Lung microvascular endothelial cell (primary cell): ENCODE measurements at regions not wholly inside any gene's neighbourhood (a gene's known extent, or its start where the extent isn't known, plus 50 kb on each side); places are given as distances from the start of the nearest gene placed in this dataset.

Experiments used
- DNase-seq, 2 donors: peaks; one replicate each; pipeline versions ENCODE4 v3.0.0 to v3.0.0-alpha.2; 2010; ENCODE audit warnings: low read depth in 2 of 2

- no peak for DNase-seq
Measured at GRCh38 chrY:15648198-15648597, 1123.9 kb downstream of the NLGN4Y start.

GRCh38 chrY:15650056-15650455, 1125.7 kb downstream of the NLGN4Y start:
- no peak for DNase-seq

- no peak for DNase-seq
Measured at GRCh38 chrY:15688531-15688930, 1164.2 kb downstream of the NLGN4Y start.

GRCh38 chrY:15689994-15690393, 1165.7 kb downstream of the NLGN4Y start:
- no peak for DNase-seq

- DNase-seq = no peak
Measured at GRCh38 chrY:15702131-15702530, 1177.8 kb downstream of the NLGN4Y start.

- DNase-seq = no peak
Measured at GRCh38 chrY:15704906-15705305, 1180.6 kb downstream of the NLGN4Y start.

GRCh38 chrY:15749533-15750433, 1225.5 kb downstream of the NLGN4Y start:
- DNase-seq = no peak

GRCh38 chrY:15751001-15751400, 1226.7 kb downstream of the NLGN4Y start:
- no peak for DNase-seq

GRCh38 chrY:15756266-15756665, 1231.9 kb downstream of the NLGN4Y start:
- DNase-seq = no peak

- DNase-seq = no peak
Measured at GRCh38 chrY:15773579-15773978, 1249.2 kb downstream of the NLGN4Y start.

GRCh38 chrY:15775880-15776279, 1251.6 kb downstream of the NLGN4Y start:
- no peak for DNase-seq

GRCh38 chrY:15779891-15780290, 1255.6 kb downstream of the NLGN4Y start:
- no peak for DNase-seq

GRCh38 chrY:15800021-15800420, 1275.7 kb downstream of the NLGN4Y start:
- no peak for DNase-seq

GRCh38 chrY:15805985-15806384, 1281.7 kb downstream of the NLGN4Y start:
- DNase-seq = no peak

- no peak for DNase-seq
Measured at GRCh38 chrY:15814241-15814640, 1289.9 kb downstream of the NLGN4Y start.
